ENCODE measurements at regions not wholly inside any gene's neighbourhood (a gene's known extent, or its start where the extent isn't known, plus 50 kb on each side); places are given as distances from the start of the nearest gene placed in this dataset.

DNA sequence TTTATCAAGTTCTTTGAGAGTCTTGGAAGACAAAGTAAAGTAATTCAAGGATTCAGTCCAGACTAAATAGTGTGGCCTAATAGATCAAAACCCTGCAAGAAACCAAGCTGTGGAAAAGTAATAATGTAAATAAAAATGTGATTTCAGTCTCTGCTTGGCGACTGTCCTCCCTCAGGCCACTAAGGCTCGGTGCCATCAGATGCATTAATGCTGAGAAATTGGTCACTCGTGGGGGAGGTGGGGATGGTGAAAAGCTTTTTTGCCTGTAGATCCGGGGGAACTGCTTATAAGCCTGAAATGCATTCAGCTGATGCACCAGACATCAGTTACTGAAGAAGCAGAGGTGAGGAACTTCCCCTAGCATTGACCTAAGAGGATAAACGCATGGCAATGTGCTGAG is 182.6 kb upstream of the TBX20 start:
- Histone ChIP-seq H3F3A (ENCODE audit: low read depth) (no peaks in the 10 kb centered on the region), H3K9me3 (ENCODE audit: low read depth) (no peaks in the 10 kb centered on the region), H3K27me3 (no peaks in the 10 kb centered on the region), H3K4me2 (no peak overlapping the region), H3K9ac (no peak overlapping the region), H4K20me1 (ENCODE audit: low read depth) (no peaks in the 10 kb centered on the region), H3K27ac (no peak overlapping the region), H3K36me3 (no peaks in the 10 kb centered on the region), H2AFZ (replicated peaks) (no peak overlapping the region), H3K4me3 (no peak overlapping the region), H3K4me1 (no peaks in the 10 kb centered on the region), H3K79me2 (ENCODE audit: low read depth) (no peaks in the 10 kb centered on the region)
- H3K27me3 Mint-ChIP-seq (ENCODE audit: insufficient read depth, low read depth), result peaks cover 6% of the 10 kb centered on the region
- no peaks in the 10 kb centered on the region for H3K4me1 Mint-ChIP-seq
- TF ChIP-seq EZH2 (IDR thresholded peaks at IDR 0.05) (no peak), EZH2phosphoT487 (IDR thresholded peaks at IDR 0.05) (no peak)
- TF ChIP-seq, protein P1, sequence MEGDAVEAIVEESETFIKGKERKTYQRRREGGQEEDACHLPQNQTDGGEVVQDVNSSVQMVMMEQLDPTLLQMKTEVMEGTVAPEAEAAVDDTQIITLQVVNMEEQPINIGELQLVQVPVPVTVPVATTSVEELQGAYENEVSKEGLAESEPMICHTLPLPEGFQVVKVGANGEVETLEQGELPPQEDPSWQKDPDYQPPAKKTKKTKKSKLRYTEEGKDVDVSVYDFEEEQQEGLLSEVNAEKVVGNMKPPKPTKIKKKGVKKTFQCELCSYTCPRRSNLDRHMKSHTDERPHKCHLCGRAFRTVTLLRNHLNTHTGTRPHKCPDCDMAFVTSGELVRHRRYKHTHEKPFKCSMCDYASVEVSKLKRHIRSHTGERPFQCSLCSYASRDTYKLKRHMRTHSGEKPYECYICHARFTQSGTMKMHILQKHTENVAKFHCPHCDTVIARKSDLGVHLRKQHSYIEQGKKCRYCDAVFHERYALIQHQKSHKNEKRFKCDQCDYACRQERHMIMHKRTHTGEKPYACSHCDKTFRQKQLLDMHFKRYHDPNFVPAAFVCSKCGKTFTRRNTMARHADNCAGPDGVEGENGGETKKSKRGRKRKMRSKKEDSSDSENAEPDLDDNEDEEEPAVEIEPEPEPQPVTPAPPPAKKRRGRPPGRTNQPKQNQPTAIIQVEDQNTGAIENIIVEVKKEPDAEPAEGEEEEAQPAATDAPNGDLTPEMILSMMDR (IDR thresholded peaks at IDR 0.05), result no peak
- H3K4me3 Mint-ChIP-seq, result no peak overlapping the region
- H3K36me3 Mint-ChIP-seq, result no peaks in the 10 kb centered on the region
- H3K9me3 Mint-ChIP-seq, result peaks cover 11% of the 10 kb centered on the region
- no peak overlapping the region for H3K27ac Mint-ChIP-seq
- no peak for DNase-seq (ENCODE audit: low spot score)

DNA sequence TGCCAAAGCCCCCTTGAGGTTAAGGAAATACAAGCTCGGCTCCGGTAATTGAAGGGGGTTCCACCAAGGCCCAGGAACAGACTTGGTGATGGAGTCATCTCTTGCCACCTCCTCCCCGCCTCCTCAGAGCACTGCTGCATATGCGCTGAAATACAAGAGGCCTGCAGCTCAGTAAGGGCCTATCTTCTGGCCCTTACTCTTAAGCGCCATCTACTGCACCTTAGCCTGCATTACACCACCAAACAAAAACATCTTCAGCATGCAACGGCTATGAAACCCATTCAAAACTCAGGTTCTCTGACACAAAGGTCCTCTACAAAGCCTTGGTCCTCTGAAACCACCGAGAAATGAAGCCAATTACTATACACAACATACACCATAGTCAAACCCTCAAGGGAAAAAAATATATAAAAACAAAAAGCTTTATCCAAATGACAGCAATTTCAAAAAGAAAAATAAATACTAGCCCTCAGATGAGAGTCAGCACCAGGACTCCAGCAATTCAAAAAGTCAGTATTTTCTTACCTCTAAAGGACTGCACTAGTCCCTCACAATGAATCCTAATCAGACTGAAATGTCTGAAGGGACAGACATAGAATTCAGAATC is 176.8 kb upstream of the TBX20 start:
- no peaks in the 10 kb centered on the region for H4K20me1 ChIP-seq (ENCODE audit: low read depth)
- H3K79me2 ChIP-seq (ENCODE audit: low read depth), result no peaks in the 10 kb centered on the region
- no peaks in the 10 kb centered on the region for H3K4me1 Mint-ChIP-seq
- H3F3A ChIP-seq (ENCODE audit: low read depth), result no peaks in the 10 kb centered on the region
- no peak overlapping the region for H3K9ac ChIP-seq
- no peak overlapping the region for H3K27ac Mint-ChIP-seq
- H3K27me3 Mint-ChIP-seq (ENCODE audit: insufficient read depth, low read depth), result no peaks in the 10 kb centered on the region
- TF ChIP-seq EZH2phosphoT487 (IDR thresholded peaks at IDR 0.05) (no peak), EZH2 (IDR thresholded peaks at IDR 0.05) (no peak)
- TF ChIP-seq, protein P1 (IDR thresholded peaks at IDR 0.05), result peak; percentile 53
- peaks cover 35% of the 10 kb centered on the region for H3K9me3 Mint-ChIP-seq
- peak; percentile 17 for DNase-seq (ENCODE audit: low spot score)
- no peaks in the 10 kb centered on the region for H3K27me3 ChIP-seq
- H3K4me2 ChIP-seq, result no peak overlapping the region
- no peak overlapping the region for H3K4me3 Mint-ChIP-seq
- no peak overlapping the region for H2AFZ ChIP-seq (replicated peaks)
- H3K36me3 Mint-ChIP-seq, result peaks cover 4% of the 10 kb centered on the region
- peaks cover 7% of the 10 kb centered on the region for H3K9me3 ChIP-seq (ENCODE audit: low read depth)
- H3K36me3 ChIP-seq, result no peaks in the 10 kb centered on the region
- no peaks in the 10 kb centered on the region for H3K4me1 ChIP-seq
- H3K4me3 ChIP-seq, result no peak overlapping the region
- no peak overlapping the region for H3K27ac ChIP-seq

DNA sequence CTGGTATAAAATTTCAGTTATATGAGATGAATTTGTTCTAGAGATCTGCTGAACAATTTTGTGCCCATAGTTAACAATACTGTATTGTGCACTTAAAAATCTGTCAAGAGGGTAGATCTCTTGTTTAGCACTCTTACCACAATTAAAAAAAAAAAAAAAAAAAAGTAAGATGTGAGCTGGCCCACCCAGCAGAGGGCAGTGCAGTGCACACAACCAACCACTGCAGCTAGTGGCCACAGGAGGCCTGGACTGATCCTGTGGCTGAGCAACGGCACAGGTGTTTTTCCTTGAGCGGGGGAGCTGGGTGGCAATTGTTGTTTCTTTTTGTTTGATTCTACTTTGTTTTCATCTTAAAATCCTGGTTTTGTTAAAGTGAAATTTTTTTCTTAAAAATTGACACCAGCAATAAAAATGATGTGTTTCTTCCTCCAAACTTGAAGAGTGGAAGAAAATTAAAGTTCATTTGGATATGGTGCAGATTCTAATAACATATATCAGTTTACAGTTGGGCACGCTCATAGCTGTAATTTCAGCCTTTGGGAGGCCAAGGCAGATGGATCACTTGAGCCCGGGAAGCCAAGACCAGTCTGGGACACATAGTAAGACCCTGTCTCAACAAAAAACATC is 171.1 kb upstream of the TBX20 start:
- H3K4me3 Mint-ChIP-seq, result no peak overlapping the region
- H3K9me3 Mint-ChIP-seq, result peaks cover 18% of the 10 kb centered on the region
- Histone ChIP-seq H2AFZ (replicated peaks) (no peak overlapping the region), H3K4me1 (no peaks in the 10 kb centered on the region), H3K36me3 (no peaks in the 10 kb centered on the region), H3K27ac (no peak overlapping the region), H3F3A (ENCODE audit: low read depth) (no peaks in the 10 kb centered on the region), H3K9ac (no peak overlapping the region), H3K4me2 (no peak overlapping the region), H3K27me3 (peaks cover 31% of the 10 kb centered on the region), H3K9me3 (ENCODE audit: low read depth) (no peaks in the 10 kb centered on the region), H3K4me3 (no peak overlapping the region), H3K79me2 (ENCODE audit: low read depth) (no peaks in the 10 kb centered on the region), H4K20me1 (ENCODE audit: low read depth) (no peaks in the 10 kb centered on the region)
- peaks cover 3% of the 10 kb centered on the region for H3K27me3 Mint-ChIP-seq (ENCODE audit: insufficient read depth, low read depth)
- H3K36me3 Mint-ChIP-seq, result peaks cover 4% of the 10 kb centered on the region
- no peaks in the 10 kb centered on the region for H3K4me1 Mint-ChIP-seq
- peak; percentile 74 for DNase-seq (ENCODE audit: low spot score)
- TF ChIP-seq, protein P1 (IDR thresholded peaks at IDR 0.05), result peak; percentile 81
- no peak for TF ChIP-seq EZH2 (IDR thresholded peaks at IDR 0.05)
- H3K27ac Mint-ChIP-seq, result no peak overlapping the region

Measured in neural progenitor cell (in vitro differentiated cells).